Ishikawa (cell line): ENCODE measurements at regions not wholly inside any gene's neighbourhood (a gene's known extent, or its start where the extent isn't known, plus 50 kb on each side); places are given as distances from the start of the nearest gene placed in this dataset.

Experiments used
- CEBPB ChIP-seq: IDR thresholded peaks from 2 replicates; pipeline ENCODE4 v1.6.1; 2012
- CREB1 ChIP-seq: IDR thresholded peaks from 2 replicates; pipeline ENCODE4 v1.6.1; 2012; ENCODE audit warnings: low read depth
- EGR1 ChIP-seq: IDR thresholded peaks from 2 replicates; pipeline ENCODE4 v1.6.1; 2012
- EP300 ChIP-seq: IDR thresholded peaks from 2 replicates; pipeline ENCODE4 v1.6.1; 2012; ENCODE audit warnings: borderline replicate concordance
- FOXM1 ChIP-seq: IDR thresholded peaks from 2 replicates; pipeline ENCODE4 v1.6.1; 2012; ENCODE audit warnings: low read depth, borderline replicate concordance
- NFIC ChIP-seq: IDR thresholded peaks from 2 replicates; pipeline ENCODE4 v1.6.1; 2012
- RAD21 ChIP-seq: IDR thresholded peaks from 2 replicates; pipeline ENCODE4 v1.6.1; 2012; ENCODE audit warnings: low read depth
- TAF1 ChIP-seq: IDR thresholded peaks from 2 replicates; pipeline ENCODE4 v1.6.1; 2012; ENCODE audit warnings: low read depth, mild to moderate bottlenecking
- TCF12 ChIP-seq: IDR thresholded peaks from 2 replicates; pipeline ENCODE4 v1.6.1; 2012; ENCODE audit warnings: low read depth
- TEAD4 ChIP-seq: IDR thresholded peaks from 2 replicates; pipeline ENCODE4 v1.6.1; 2012
- USF1 ChIP-seq: IDR thresholded peaks from 2 replicates; pipeline ENCODE4 v1.6.1; 2012
- YY1 ChIP-seq: IDR thresholded peaks from 2 replicates; pipeline ENCODE4 v1.6.1; 2012; ENCODE audit warnings: low read depth
- ZBTB7A ChIP-seq: IDR thresholded peaks from 2 replicates; pipeline ENCODE4 v1.6.1; 2012; ENCODE audit warnings: low read depth
- TF ChIP-seq, protein P1 (sequence below): IDR thresholded peaks from 2 replicates; pipeline ENCODE4 v1.6.1; 2012
- TF ChIP-seq, protein P2 (sequence below): IDR thresholded peaks from 2 replicates; pipeline ENCODE4 v1.6.1; 2012; ENCODE audit warnings: low read depth, mild to moderate bottlenecking

- no peak for TF ChIP-seq ZBTB7A
These were observed 859.8 kb downstream of the FSCB start for GRCh38 chr14:43647302-43647701.

- TF ChIP-seq, protein P1, sequence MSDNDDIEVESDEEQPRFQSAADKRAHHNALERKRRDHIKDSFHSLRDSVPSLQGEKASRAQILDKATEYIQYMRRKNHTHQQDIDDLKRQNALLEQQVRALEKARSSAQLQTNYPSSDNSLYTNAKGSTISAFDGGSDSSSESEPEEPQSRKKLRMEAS, result no peak
- TF ChIP-seq, protein P2, sequence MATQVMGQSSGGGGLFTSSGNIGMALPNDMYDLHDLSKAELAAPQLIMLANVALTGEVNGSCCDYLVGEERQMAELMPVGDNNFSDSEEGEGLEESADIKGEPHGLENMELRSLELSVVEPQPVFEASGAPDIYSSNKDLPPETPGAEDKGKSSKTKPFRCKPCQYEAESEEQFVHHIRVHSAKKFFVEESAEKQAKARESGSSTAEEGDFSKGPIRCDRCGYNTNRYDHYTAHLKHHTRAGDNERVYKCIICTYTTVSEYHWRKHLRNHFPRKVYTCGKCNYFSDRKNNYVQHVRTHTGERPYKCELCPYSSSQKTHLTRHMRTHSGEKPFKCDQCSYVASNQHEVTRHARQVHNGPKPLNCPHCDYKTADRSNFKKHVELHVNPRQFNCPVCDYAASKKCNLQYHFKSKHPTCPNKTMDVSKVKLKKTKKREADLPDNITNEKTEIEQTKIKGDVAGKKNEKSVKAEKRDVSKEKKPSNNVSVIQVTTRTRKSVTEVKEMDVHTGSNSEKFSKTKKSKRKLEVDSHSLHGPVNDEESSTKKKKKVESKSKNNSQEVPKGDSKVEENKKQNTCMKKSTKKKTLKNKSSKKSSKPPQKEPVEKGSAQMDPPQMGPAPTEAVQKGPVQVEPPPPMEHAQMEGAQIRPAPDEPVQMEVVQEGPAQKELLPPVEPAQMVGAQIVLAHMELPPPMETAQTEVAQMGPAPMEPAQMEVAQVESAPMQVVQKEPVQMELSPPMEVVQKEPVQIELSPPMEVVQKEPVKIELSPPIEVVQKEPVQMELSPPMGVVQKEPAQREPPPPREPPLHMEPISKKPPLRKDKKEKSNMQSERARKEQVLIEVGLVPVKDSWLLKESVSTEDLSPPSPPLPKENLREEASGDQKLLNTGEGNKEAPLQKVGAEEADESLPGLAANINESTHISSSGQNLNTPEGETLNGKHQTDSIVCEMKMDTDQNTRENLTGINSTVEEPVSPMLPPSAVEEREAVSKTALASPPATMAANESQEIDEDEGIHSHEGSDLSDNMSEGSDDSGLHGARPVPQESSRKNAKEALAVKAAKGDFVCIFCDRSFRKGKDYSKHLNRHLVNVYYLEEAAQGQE, result no peak
- TF ChIP-seq ZBTB7A (no peak), TEAD4 (no peak), YY1 (no peak), EGR1 (no peak), TAF1 (no peak), USF1 (no peak), EP300 (no peak), CREB1 (no peak), RAD21 (no peak), FOXM1 (no peak), TCF12 (no peak), NFIC (no peak), CEBPB (no peak)
These were observed 866.3 kb downstream of the FSCB start for GRCh38 chr14:43640718-43641267.

DNA sequence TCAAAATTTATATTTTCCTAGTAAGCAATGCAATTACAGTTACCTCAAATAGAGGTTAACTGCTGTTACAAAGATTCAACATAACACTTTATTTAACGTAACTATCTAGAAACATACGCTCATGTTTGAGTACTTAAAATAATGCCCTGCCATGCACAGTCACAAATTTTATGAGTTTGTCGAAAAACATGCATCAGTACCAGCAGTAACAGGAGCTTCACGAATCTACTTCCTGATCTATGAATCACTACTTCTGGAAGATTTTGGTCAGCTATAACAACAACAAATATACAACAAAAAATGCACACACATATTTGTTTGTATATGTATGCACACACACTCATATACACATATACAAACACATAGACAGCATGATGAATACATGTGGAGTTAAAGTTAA, 881.8 kb downstream of the FSCB start:
- TF ChIP-seq CREB1 (no peak), USF1 (no peak), NFIC (no peak), TAF1 (no peak), RAD21 (no peak), EP300 (no peak), TEAD4 (no peak), EGR1 (no peak), FOXM1 (no peak), TCF12 (no peak), CEBPB (no peak), ZBTB7A (no peak), YY1 (no peak)
- TF ChIP-seq, protein P1, result no peak
- TF ChIP-seq, protein P2, result no peak

- TF ChIP-seq YY1 (no peak), NFIC (no peak), CEBPB (no peak), CREB1 (no peak), EGR1 (no peak), FOXM1 (no peak), TEAD4 (no peak), RAD21 (no peak), TAF1 (no peak), USF1 (no peak), TCF12 (no peak), ZBTB7A (no peak), EP300 (no peak)
- TF ChIP-seq, protein P1, result no peak
- TF ChIP-seq, protein P2, result no peak
These were observed 885.8 kb downstream of the FSCB start for GRCh38 chr14:43621282-43621681.
